H1 (cell line): ENCODE measurements at regions not wholly inside any gene's neighbourhood (a gene's known extent, or its start where the extent isn't known, plus 50 kb on each side); places are given as distances from the start of the nearest gene placed in this dataset.

Source experiments
- BRCA1 ChIP-seq: IDR thresholded peaks from 2 replicates; pipeline ENCODE4 v1.6.1; 2012; ENCODE audit warnings: low read depth, low read length, improper control_type of control experiment
- CEBPB ChIP-seq: IDR thresholded peaks from 2 replicates; pipeline ENCODE4 v1.6.1; 2012; ENCODE audit warnings: low read depth, low read length
- EP300 ChIP-seq, 2 experiments: IDR thresholded peaks; 1 replicate in 1 of 2; 2 replicates in 1 of 2; pipeline ENCODE4 v1.6.1; 2011 to 2012; ENCODE audit warnings: low read depth in 2 of 2, low read length in 2 of 2, mild to moderate bottlenecking in 2 of 2, borderline replicate concordance in 1 of 2, inconsistent platforms in 1 of 2, moderate library complexity in 1 of 2
- GABPA ChIP-seq: IDR thresholded peaks from 2 replicates; pipeline ENCODE4 v1.6.1; 2011; ENCODE audit warnings: mild to moderate bottlenecking, low read length, moderate library complexity, borderline replicate concordance; ENCODE audit not compliant: insufficient read depth
- GTF2F1 ChIP-seq: IDR thresholded peaks from 2 replicates; pipeline ENCODE4 v1.6.1; 2012; ENCODE audit warnings: low read depth, low read length, improper control_type of control experiment, borderline replicate concordance
- JUND ChIP-seq: IDR thresholded peaks from 2 replicates; pipeline ENCODE4 v1.6.1; 2011; ENCODE audit warnings: mild to moderate bottlenecking, improper control_type of control experiment, low read length
- MAX ChIP-seq: IDR thresholded peaks from 2 replicates; pipeline ENCODE4 v1.6.1; 2012; ENCODE audit warnings: inconsistent platforms
- POLR2AphosphoS5 ChIP-seq: IDR thresholded peaks from 2 replicates; pipeline ENCODE4 v1.6.1; 2011; ENCODE audit warnings: low read depth, low read length
- RNF2 ChIP-seq: fragments of 200-900, 300-1000 bp; sonication (generic); IDR thresholded peaks from 2 replicates; pipeline ENCODE4 v1.7.1; 2016; ENCODE audit warnings: borderline replicate concordance, low read depth, mild to moderate bottlenecking, antibody characterized with exemption, low read length; ENCODE audit not compliant: poor library complexity, severe bottlenecking; ENCODE audit errors: missing control alignments
- TCF12 ChIP-seq: IDR thresholded peaks from 2 replicates; pipeline ENCODE4 v1.6.1; 2011; ENCODE audit warnings: low read depth, mild to moderate bottlenecking, low read length
- TF ChIP-seq, protein P1 (sequence below), 3 experiments: IDR thresholded peaks; 1 replicate in 2 of 3; 2 replicates in 1 of 3; pipeline versions ENCODE4 v1.5.1 to v1.6.1; 2011; ENCODE audit warnings: low read length in 3 of 3, mild to moderate bottlenecking in 3 of 3, inconsistent platforms in 2 of 3, low read depth in 1 of 3, moderate library complexity in 1 of 3; ENCODE audit not compliant: insufficient read depth in 1 of 3; ENCODE audit errors: control extremely low read depth in 1 of 3

DNA sequence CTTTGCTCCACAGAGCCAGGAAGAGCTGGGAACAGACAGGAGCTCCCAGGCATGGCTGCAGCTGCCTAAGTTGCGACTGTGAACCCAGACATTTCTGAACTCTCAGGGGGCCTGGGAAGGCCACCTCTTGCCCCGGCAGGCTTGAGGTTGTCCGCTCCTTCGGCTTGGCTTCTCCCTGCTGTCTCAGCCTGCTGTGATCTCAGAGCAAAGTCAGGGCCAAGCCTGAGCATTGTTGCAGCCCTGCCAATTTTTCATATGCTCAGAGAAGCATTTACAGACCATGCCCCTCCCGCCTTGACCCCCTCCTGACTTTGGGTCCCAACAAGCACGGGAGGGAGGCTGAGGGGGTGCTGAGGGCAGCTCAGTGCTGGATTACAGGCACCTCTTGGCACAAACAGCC is 1439.1 kb upstream of the FLRT2 start:
- TF ChIP-seq, protein P1, sequence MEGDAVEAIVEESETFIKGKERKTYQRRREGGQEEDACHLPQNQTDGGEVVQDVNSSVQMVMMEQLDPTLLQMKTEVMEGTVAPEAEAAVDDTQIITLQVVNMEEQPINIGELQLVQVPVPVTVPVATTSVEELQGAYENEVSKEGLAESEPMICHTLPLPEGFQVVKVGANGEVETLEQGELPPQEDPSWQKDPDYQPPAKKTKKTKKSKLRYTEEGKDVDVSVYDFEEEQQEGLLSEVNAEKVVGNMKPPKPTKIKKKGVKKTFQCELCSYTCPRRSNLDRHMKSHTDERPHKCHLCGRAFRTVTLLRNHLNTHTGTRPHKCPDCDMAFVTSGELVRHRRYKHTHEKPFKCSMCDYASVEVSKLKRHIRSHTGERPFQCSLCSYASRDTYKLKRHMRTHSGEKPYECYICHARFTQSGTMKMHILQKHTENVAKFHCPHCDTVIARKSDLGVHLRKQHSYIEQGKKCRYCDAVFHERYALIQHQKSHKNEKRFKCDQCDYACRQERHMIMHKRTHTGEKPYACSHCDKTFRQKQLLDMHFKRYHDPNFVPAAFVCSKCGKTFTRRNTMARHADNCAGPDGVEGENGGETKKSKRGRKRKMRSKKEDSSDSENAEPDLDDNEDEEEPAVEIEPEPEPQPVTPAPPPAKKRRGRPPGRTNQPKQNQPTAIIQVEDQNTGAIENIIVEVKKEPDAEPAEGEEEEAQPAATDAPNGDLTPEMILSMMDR (IDR thresholded peaks at IDR 0.05; ENCODE audit: control extremely low read depth in 1 of 3, insufficient read depth in 1 of 3, low read depth in 1 of 3, low read length in 3 of 3), result no peak
- TF ChIP-seq MAX, result no peak
- TF ChIP-seq GABPA, result no peak
- TF ChIP-seq TCF12, result no peak
- TF ChIP-seq JUND, result no peak
- no peak for TF ChIP-seq CEBPB
- no peak for TF ChIP-seq RNF2
- no peak for TF ChIP-seq EP300 (IDR thresholded peaks at IDR 0.05; ENCODE audit: borderline replicate concordance in 1 of 2, low read depth in 2 of 2, low read length in 2 of 2)
- TF ChIP-seq GTF2F1, result no peak
- TF ChIP-seq BRCA1, result no peak
- TF ChIP-seq POLR2AphosphoS5, result no peak
